ENCODE measurements at regions not wholly inside any gene's neighbourhood (a gene's known extent, or its start where the extent isn't known, plus 50 kb on each side); places are given as distances from the start of the nearest gene placed in this dataset.

GRCh38 chr11:43548916-43549315, 131.6 kb upstream of the HSD17B12 start:
- no peak for TF ChIP-seq CTCF (conservative IDR thresholded peaks at IDR 0.05; ENCODE audit: low read length)
- TF ChIP-seq EZH2phosphoT487 (IDR thresholded peaks at IDR 0.05; ENCODE audit: borderline replicate concordance, low read depth, low read length): no peak

Measured in OCI-LY7 (cell line).